Suprapubic skin (tissue), 4 donors: ENCODE measurements at regions not wholly inside any gene's neighbourhood (a gene's known extent, or its start where the extent isn't known, plus 50 kb on each side); places are given as distances from the start of the nearest gene placed in this dataset.
"Not testable (repeated sequence)": the region's sequence is repeated elsewhere in the genome, so short reads cannot be mapped to it uniquely, and the experiment has no call there.

Experiments
- DNase-seq, 2 donors: peaks; one replicate each; pipeline ENCODE4 v3.0.0-alpha.2; 2019; ENCODE audit warnings: low spot score in 2 of 2
- H3K27ac ChIP-seq: fragments of 200-600 bp; sonication (generic); one replicate; pipeline ENCODE4 v1.5.1; 2019
- H3K27me3 ChIP-seq: fragments of 200-600 bp; sonication (generic); one replicate; pipeline ENCODE4 v1.5.1; 2019
- H3K36me3 ChIP-seq: fragments of 200-600 bp; sonication (generic); one replicate; pipeline ENCODE4 v1.5.1; 2019
- H3K4me1 ChIP-seq: fragments of 200-600 bp; sonication (generic); one replicate; pipeline ENCODE4 v1.5.1; 2019
- H3K4me3 ChIP-seq: fragments of 200-600 bp; sonication (generic); one replicate; pipeline ENCODE4 v1.5.1; 2019; ENCODE audit warnings: mild to moderate bottlenecking
- H3K9me3 ChIP-seq: fragments of 200-600 bp; sonication (generic); one replicate; pipeline ENCODE4 v1.5.1; 2019
- EP300 ChIP-seq: sonication (generic); formaldehyde crosslinking; IDR thresholded peaks from one replicate; pipeline ENCODE4 v1.6.1; 2017; ENCODE audit warnings: antibody characterized with exemption
- POLR2A ChIP-seq, 2 donors: fragments of 450-650 bp; IDR thresholded peaks; one replicate each; pipeline ENCODE4 v1.6.1; 2017; ENCODE audit warnings: antibody characterized with exemption in 2 of 2, mild to moderate bottlenecking in 2 of 2, moderate library complexity in 2 of 2
- POLR2AphosphoS5 ChIP-seq, 3 donors: sonication (generic); formaldehyde crosslinking; IDR thresholded peaks; one replicate each; pipeline ENCODE4 v1.6.1; 2017; ENCODE audit warnings: antibody characterized with exemption in 3 of 3
- WGBS: methylation state at CpG from one replicate; pipeline ENCODE4 v1.1.5; 2018; 5-methylcytosine and 5-hydroxymethylcytosine counted together
- TF ChIP-seq, protein P1 (sequence below), 2 donors: fragments of 200-600 bp in 1 of 2; fragments of 450-650 bp in 1 of 2; sonication (generic) in 1 of 2; IDR thresholded peaks; one replicate each; pipeline ENCODE4 v1.5.1; 2016 to 2019; ENCODE audit warnings: antibody characterized with exemption in 2 of 2, mild to moderate bottlenecking in 1 of 2, moderate library complexity in 1 of 2

DNA sequence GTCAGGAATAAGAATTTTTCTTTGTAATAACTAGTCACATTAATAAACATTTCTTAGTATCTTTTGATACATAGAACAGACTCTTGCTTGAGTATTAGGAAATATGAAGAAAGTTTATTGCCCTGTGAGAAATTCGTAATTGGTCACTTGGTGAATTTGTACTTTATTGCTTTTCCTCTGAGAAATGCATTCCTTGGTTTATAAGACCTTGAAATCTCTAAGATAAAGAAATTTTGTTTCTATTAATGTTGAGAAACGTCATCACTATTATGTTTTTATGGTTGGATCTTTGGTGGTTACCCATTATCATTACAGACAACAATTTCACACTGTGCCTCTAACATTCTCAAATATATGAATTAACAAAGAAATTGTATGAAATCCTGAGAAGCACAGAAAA is 652.0 kb upstream of the NECTIN3 start:
- Histone ChIP-seq H3K4me3 (no peak overlapping the region), H3K4me1 (no peaks in the 10 kb centered on the region), H3K27me3 (no peaks in the 10 kb centered on the region), H3K27ac (no peak overlapping the region), H3K9me3 (no peaks in the 10 kb centered on the region), H3K36me3 (no peaks in the 10 kb centered on the region)
- 72% methylated on average over 2 of the region's 2 CpGs for WGBS
- DNase-seq = no peak
- TF ChIP-seq EP300 = no peak
- TF ChIP-seq, protein P1, sequence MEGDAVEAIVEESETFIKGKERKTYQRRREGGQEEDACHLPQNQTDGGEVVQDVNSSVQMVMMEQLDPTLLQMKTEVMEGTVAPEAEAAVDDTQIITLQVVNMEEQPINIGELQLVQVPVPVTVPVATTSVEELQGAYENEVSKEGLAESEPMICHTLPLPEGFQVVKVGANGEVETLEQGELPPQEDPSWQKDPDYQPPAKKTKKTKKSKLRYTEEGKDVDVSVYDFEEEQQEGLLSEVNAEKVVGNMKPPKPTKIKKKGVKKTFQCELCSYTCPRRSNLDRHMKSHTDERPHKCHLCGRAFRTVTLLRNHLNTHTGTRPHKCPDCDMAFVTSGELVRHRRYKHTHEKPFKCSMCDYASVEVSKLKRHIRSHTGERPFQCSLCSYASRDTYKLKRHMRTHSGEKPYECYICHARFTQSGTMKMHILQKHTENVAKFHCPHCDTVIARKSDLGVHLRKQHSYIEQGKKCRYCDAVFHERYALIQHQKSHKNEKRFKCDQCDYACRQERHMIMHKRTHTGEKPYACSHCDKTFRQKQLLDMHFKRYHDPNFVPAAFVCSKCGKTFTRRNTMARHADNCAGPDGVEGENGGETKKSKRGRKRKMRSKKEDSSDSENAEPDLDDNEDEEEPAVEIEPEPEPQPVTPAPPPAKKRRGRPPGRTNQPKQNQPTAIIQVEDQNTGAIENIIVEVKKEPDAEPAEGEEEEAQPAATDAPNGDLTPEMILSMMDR (IDR thresholded peaks at IDR 0.05) = no peak
- no peak for TF ChIP-seq POLR2AphosphoS5 (IDR thresholded peaks at IDR 0.05)
- TF ChIP-seq POLR2A (IDR thresholded peaks at IDR 0.05) = no peak

- DNase-seq = no peak
- 55% methylated on average over 3 of the region's 3 CpGs for WGBS
- H3K27ac ChIP-seq = no peak overlapping the region
- no peak overlapping the region for H3K4me3 ChIP-seq
- TF ChIP-seq POLR2A (IDR thresholded peaks at IDR 0.05) = no peak
- H3K36me3 ChIP-seq = no peaks in the 10 kb centered on the region
- no peaks in the 10 kb centered on the region for H3K27me3 ChIP-seq
- H3K4me1 ChIP-seq = no peaks in the 10 kb centered on the region
- H3K9me3 ChIP-seq = no peaks in the 10 kb centered on the region
Measured at GRCh38 chr3:110420158-110420641, 651.4 kb upstream of the NECTIN3 start.

GRCh38 chr3:110423276-110423675 is 648.3 kb upstream of the NECTIN3 start:
- Histone ChIP-seq H3K27ac (no peak overlapping the region), H3K4me3 (no peak overlapping the region), H3K9me3 (no peaks in the 10 kb centered on the region), H3K27me3 (no peaks in the 10 kb centered on the region), H3K4me1 (no peaks in the 10 kb centered on the region), H3K36me3 (no peaks in the 10 kb centered on the region)
- WGBS = 93% methylated on average over 2 of the region's 2 CpGs
- no peak for DNase-seq
- TF ChIP-seq EP300 = no peak
- TF ChIP-seq POLR2A (IDR thresholded peaks at IDR 0.05) = no peak
- TF ChIP-seq POLR2AphosphoS5 (IDR thresholded peaks at IDR 0.05) = no peak
- TF ChIP-seq, protein P1 (IDR thresholded peaks at IDR 0.05) = no peak

- Histone ChIP-seq H3K36me3 (no peaks in the 10 kb centered on the region), H3K27ac (no peak overlapping the region), H3K27me3 (no peaks in the 10 kb centered on the region), H3K4me3 (no peak overlapping the region), H3K9me3 (no peaks in the 10 kb centered on the region), H3K4me1 (no peaks in the 10 kb centered on the region)
- WGBS = 84% methylated on average over 1 of the region's 1 CpG
- TF ChIP-seq POLR2AphosphoS5 (IDR thresholded peaks at IDR 0.05) (no peak), POLR2A (IDR thresholded peaks at IDR 0.05) (no peak), EP300 (no peak)
- TF ChIP-seq, protein P1 (IDR thresholded peaks at IDR 0.05) = no peak
- DNase-seq = no peak
Measured at GRCh38 chr3:110430146-110430545, 641.5 kb upstream of the NECTIN3 start.

GRCh38 chr3:110436209-110436608 is 635.4 kb upstream of the NECTIN3 start:
- Histone ChIP-seq H3K27ac (no peak overlapping the region), H3K27me3 (no peaks in the 10 kb centered on the region), H3K36me3 (no peaks in the 10 kb centered on the region), H3K9me3 (no peaks in the 10 kb centered on the region), H3K4me1 (no peaks in the 10 kb centered on the region), H3K4me3 (no peak overlapping the region)
- WGBS = 88% methylated on average over 3 of the region's 3 CpGs
- TF ChIP-seq POLR2AphosphoS5 (IDR thresholded peaks at IDR 0.05) (no peak), EP300 (no peak), POLR2A (IDR thresholded peaks at IDR 0.05) (no peak)
- TF ChIP-seq, protein P1 (IDR thresholded peaks at IDR 0.05) = no peak
- no peak for DNase-seq

DNA sequence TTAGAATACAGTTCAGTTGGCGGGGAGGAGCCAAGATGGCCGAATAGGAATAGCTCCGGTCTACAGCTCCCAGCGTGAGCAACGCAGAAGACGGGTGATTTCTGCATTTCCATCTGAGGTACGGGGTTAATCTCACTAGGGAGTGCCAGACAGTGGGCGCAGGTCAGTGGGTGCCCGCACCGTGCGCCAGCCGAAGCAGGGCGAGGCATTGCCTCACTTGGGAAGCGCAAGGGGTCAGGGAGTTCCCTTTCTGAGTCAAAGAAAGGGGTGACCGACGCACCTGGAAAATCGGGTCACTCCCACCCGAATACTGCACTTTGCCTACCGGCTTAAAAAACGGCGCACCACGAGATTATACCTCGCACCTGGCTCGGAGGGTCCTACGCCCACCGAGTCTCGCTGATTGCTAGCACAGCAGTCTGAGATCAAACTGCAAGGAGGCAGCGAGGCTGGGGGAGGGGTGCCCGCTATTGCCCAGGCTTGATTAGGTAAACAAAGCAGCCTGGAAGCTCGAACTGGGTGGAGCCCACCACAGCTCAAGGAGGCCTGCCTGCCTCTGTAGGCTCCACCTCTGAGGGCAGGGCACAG is 631.5 kb upstream of the NECTIN3 start:
- WGBS = 90% methylated on average over 27 of the region's 30 CpGs

More for the DNA sequence above, 631.5 kb upstream of the NECTIN3 start:
- not testable (repeated sequence) for H3K9me3 ChIP-seq, H3K4me3 ChIP-seq, H3K27me3 ChIP-seq, H3K4me1 ChIP-seq, H3K36me3 ChIP-seq, DNase-seq, H3K27ac ChIP-seq
